ENCODE measurements at regions not wholly inside any gene's neighbourhood (a gene's known extent, or its start where the extent isn't known, plus 50 kb on each side); places are given as distances from the start of the nearest gene placed in this dataset.
A peak's percentile ranks its signal among the peaks of the same experiment; 100 is the strongest.
"Not testable (repeated sequence)": the region's sequence is repeated elsewhere in the genome, so short reads cannot be mapped to it uniquely, and the experiment has no call there.

DNA sequence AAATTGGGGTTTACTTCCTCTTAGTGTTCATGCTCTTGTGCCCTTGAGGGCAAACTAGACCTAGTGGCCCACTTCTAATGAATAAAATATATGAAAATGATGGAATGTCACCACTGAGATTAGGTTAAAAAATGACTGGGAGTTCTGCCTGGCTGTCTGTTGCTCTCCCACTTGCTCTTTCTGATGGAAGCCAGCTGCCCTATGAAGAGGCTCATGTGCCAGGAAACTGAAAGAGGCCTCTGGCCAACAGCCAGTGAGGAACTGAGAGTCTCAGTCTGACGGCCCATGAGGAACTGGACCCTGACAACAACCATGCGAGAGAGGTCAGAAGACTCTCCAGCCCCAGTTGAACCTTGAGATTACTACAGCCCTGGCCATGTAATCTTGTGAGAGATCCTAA lies 107.1 kb upstream of the FHIT start:
- ATAC-seq (no peak), DNase-seq (ENCODE audit: low spot score in 2 of 2) (no peak)
- H3K27ac Mint-ChIP-seq = no peak overlapping the region
- peaks cover under 1 to 4% of the 10 kb centered on the region in 2 donors for H3K9me3 Mint-ChIP-seq
- no peaks in the 10 kb centered on the region for H3K36me3 Mint-ChIP-seq

GRCh38 chr3:61360297-61360965 lies 109.2 kb upstream of the FHIT start:
- H3K36me3 Mint-ChIP-seq = no peaks in the 10 kb centered on the region
- DNase-seq (ENCODE audit: low spot score in 2 of 2) = no peak
- ATAC-seq = no peak
- no peak overlapping the region for H3K27ac Mint-ChIP-seq
- H3K9me3 Mint-ChIP-seq = peaks cover 4 to 5% of the 10 kb centered on the region in 2 donors

GRCh38 chr3:61369678-61370077 lies 118.4 kb upstream of the FHIT start:
- ATAC-seq (no peak), DNase-seq (ENCODE audit: low spot score in 2 of 2) (no peak)
- H3K27ac Mint-ChIP-seq = no peak overlapping the region

DNA sequence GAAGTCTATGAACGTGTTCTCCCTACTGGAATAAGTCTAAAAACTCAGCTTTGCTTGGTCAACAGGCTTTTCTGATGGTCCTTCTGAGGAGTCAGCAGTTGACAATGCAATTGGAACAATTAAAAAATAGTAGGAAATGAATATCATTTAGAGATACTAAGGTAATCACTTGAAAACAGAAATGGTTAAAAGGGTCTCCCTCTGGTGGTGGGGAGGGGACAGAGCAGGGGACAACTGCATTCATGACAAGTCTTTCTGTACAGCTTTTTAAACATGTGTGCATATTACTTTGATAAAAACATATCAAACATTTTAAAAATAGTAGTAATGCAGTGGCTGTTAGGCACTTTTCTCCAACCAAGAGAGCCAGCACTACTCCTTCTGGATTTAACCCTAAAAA lies 119.9 kb upstream of the FHIT start:
- H3K36me3 Mint-ChIP-seq = no peaks in the 10 kb centered on the region
- DNase-seq (ENCODE audit: low spot score in 2 of 2) (no peak), ATAC-seq (no peak)
- no peaks in the 10 kb centered on the region for H3K9me3 Mint-ChIP-seq
- no peak overlapping the region for H3K27ac Mint-ChIP-seq

More at GRCh38 chr3:61369678-61370077, 118.4 kb upstream of the FHIT start:
- Mint-ChIP-seq H3K9me3 (no peaks in the 10 kb centered on the region), H3K36me3 (no peaks in the 10 kb centered on the region)

DNA sequence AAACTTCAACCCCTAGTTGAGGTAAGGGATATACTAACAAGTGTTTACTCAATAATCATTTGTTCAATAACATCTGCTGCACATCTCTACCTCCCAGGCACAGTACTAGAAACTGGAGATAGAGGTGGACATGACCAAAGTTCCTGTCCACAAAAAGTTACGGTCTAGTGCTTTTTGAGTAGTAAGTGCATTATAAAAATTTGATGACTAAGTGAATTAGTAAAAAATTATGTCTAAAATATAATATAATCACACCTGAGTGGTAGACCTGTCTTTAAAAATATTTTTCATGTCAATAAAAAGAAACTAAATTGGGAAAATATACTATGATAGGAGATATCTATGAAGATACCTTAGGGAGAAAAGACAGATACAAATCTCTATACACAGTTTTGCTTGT lies 121.5 kb upstream of the FHIT start:
- ATAC-seq (no peak), DNase-seq (ENCODE audit: low spot score in 2 of 2) (no peak)
- no peaks in the 10 kb centered on the region for H3K9me3 Mint-ChIP-seq
- H3K27ac Mint-ChIP-seq = no peak overlapping the region
- H3K36me3 Mint-ChIP-seq = no peaks in the 10 kb centered on the region

- Mint-ChIP-seq H3K27ac (no peak overlapping the region), H3K9me3 (no peaks in the 10 kb centered on the region), H3K36me3 (no peaks in the 10 kb centered on the region)
- DNase-seq (ENCODE audit: low spot score in 2 of 2) = no peak
- ATAC-seq = no peak
Measured at GRCh38 chr3:61378311-61378710, 127.1 kb upstream of the FHIT start.

- DNase-seq (ENCODE audit: low spot score in 2 of 2) (no peak), ATAC-seq (peak; percentile 59 to 67)
- no peaks in the 10 kb centered on the region for H3K36me3 Mint-ChIP-seq
- H3K27ac Mint-ChIP-seq = no peak overlapping the region
- H3K9me3 Mint-ChIP-seq = no peaks in the 10 kb centered on the region
Measured at GRCh38 chr3:61381745-61382392, 130.6 kb upstream of the FHIT start.

DNA sequence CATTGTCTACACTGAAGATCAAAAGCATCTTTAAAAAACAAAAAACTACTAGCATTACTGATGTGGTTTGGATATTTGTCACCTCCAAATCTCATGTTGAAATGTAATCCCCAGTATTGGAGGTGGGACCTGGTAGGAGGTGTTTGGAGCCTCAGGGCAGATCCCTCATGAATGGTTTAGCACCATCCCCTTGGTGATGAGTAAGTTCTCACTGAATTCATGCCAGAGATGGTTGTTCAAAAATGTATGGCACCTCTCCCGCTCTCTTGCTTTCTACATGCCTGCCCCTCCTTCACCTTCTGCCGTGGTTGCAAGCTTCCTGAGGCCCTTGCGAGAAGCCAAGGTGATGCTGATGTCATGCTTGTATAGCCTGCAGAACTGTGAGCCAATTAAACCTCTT lies 136.6 kb upstream of the FHIT start:
- no peak overlapping the region for H3K27ac Mint-ChIP-seq
- peaks cover 0 to 5% of the 10 kb centered on the region in 2 donors for H3K9me3 Mint-ChIP-seq
- H3K36me3 Mint-ChIP-seq = no peaks in the 10 kb centered on the region
- no peak for DNase-seq (ENCODE audit: low spot score in 2 of 2)
- ATAC-seq = peak in 1 of 2 donors; percentile 28

DNA sequence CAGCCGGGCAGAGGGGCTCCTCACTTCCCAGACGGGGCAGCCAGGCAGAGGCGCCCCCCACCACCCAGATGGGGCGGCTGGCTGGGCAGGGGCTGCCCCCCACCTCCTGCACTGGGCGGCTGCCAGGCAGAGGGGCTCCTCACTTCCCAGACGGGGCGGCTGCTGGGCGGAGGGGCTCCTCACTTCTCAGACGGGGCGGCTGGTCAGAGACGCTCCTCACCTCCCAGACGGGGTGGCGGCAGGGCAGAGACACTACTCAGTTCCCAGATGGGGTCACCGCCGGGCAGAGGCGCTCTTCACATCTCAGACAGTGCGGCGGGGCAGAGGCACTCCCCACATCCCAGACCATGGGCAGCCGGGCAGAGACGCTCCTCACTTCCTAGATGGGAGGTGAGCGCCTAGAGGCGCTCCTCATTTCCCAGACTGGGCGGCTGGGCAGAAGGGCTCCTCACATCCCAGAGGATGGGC lies 142.3 kb upstream of the FHIT start:
- not testable (repeated sequence) for DNase-seq (ENCODE audit: low spot score in 2 of 2); ATAC-seq; H3K27ac Mint-ChIP-seq
- H3K36me3 Mint-ChIP-seq = peaks cover 0 to 12% of the 10 kb centered on the region in 2 donors
- H3K9me3 Mint-ChIP-seq = peaks cover 12% of the 10 kb centered on the region in 2 donors

DNA sequence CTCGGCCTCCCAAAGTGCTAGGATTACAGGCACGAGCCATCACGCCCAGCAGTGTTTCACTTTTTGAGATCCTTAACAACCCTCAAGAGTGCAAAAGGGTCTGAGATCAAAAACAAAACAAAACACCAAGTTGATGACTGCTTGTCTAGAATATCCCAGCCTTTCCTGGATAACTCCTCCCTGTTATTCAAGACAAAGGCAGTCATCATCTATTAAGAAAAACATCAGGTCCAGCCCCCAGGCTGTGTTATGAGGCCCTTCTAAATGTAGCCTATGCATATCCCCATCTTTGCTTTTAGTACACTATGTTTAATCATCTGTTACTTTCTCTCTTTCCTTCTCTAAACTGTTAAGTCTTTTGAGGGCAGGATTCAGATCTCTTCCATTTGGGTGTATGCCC lies 150.1 kb upstream of the FHIT start:
- no peaks in the 10 kb centered on the region for H3K36me3 Mint-ChIP-seq
- H3K27ac Mint-ChIP-seq = no peak overlapping the region
- ATAC-seq = no peak
- H3K9me3 Mint-ChIP-seq = peaks cover 0 to 2% of the 10 kb centered on the region in 2 donors
- DNase-seq (ENCODE audit: low spot score in 2 of 2) = no peak

DNA sequence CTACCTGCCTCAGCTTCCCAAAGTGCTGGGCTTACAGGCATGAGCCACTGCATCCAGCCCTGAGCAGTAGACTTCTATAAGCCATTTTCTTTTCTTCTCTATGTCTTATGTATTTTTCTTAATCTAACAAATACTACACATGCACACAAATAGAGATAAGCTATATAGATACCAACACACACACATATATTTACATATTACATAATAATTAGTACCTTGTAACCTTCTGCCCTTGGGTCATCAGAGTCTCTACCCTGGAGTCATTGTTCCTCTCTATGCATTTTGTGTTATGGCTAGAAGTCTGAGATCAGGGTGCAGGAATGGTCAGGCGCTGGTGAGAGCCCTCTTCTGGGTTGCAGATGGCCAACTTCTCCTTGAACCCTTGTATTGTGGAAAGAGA lies 154.0 kb upstream of the PTPRG start:
- peaks cover 3% of the 10 kb centered on the region in 2 donors for H3K9me3 Mint-ChIP-seq
- H3K27ac Mint-ChIP-seq = no peak overlapping the region
- ATAC-seq = no peak
- no peak for DNase-seq (ENCODE audit: low spot score in 2 of 2)
- H3K36me3 Mint-ChIP-seq = no peaks in the 10 kb centered on the region

DNA sequence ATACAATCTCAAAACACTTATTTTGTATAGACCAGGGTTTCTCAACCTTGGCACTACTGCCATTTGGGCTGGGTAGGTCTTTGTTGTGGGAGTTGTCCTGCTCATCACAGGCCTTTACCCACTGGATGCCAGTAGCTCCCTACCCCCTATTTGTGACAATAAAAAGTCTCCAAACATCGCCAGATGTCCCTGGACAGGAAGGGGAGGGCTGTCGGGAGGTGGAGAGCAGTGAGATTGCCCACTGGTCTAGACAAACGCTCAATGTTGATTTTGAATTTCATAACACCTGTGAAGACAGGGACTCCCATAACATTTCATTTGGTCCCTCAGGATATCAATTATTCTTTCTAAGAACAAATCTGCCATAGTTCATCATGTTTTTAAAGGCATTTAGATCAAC lies 151.7 kb upstream of the PTPRG start:
- DNase-seq (ENCODE audit: low spot score in 2 of 2) = no peak
- H3K36me3 Mint-ChIP-seq = no peaks in the 10 kb centered on the region
- peaks cover 3 to 4% of the 10 kb centered on the region in 2 donors for H3K9me3 Mint-ChIP-seq
- no peak overlapping the region for H3K27ac Mint-ChIP-seq
- ATAC-seq = no peak

GRCh38 chr3:61410358-61410757 lies 151.0 kb upstream of the PTPRG start:
- H3K36me3 Mint-ChIP-seq; H3K9me3 Mint-ChIP-seq; H3K27ac Mint-ChIP-seq; DNase-seq (ENCODE audit: low spot score in 2 of 2); ATAC-seq: not testable (repeated sequence)

DNA sequence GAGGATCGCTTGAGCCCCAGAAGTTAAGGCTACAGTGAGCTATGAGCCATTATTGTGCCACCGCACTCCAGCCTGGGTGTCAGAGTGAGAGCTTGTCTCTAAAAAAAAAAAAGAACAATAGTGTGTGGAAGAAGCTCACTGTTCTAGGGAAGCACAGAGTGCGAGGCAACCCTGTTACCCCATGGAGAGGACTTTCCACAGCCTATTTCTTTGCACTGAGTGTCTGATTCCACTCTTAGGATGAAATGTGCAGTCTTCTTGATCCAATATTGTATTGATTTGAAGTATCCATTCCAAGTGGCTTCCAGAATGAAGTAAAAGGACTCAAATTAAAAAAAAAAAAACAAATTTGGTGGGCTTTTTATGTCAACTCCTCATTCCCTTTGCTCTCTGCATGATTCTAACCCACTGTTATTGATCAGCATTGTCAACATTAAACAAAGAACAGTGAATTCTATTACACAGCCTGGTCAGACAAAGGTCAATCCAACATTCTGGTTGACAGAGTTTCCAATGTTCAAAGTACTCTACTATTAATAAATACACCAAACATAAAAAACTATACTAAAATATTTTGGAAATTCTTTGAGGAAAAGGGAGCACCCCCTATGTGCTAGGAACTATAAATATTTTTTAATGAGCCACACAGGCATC lies 150.2 kb upstream of the PTPRG start:
- Mint-ChIP-seq H3K36me3 (no peaks in the 10 kb centered on the region), H3K9me3 (peaks cover 3 to 6% of the 10 kb centered on the region in 2 donors), H3K27ac (no peak overlapping the region)
- no peak for ATAC-seq
- DNase-seq (ENCODE audit: low spot score in 2 of 2) = no peak

- no peak for DNase-seq (ENCODE audit: low spot score in 2 of 2)
- Mint-ChIP-seq H3K36me3 (no peaks in the 10 kb centered on the region), H3K27ac (no peak overlapping the region), H3K9me3 (peaks cover 0 to 3% of the 10 kb centered on the region in 2 donors)
- no peak for ATAC-seq
Measured at GRCh38 chr3:61414456-61414855, 146.9 kb upstream of the PTPRG start.

DNA sequence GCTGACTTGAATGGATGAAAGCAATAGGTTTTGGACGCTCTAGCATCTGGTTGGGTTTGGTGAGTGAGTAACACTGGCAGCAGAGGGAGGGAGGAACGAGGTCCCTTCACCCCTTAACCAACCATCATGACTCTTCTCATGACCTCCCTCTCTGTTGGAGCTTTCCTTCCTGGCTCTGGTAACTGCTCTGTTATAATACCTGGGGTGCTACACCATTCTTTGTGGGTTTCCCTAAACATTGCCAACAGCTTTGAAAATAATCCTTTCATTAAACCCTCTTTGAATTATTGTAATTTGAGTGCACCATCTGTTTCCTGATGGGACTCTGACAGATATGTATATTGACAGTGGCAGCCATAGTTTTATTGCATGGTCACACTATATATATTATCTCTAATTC lies 146.2 kb upstream of the PTPRG start:
- H3K27ac Mint-ChIP-seq = no peak overlapping the region

DNA sequence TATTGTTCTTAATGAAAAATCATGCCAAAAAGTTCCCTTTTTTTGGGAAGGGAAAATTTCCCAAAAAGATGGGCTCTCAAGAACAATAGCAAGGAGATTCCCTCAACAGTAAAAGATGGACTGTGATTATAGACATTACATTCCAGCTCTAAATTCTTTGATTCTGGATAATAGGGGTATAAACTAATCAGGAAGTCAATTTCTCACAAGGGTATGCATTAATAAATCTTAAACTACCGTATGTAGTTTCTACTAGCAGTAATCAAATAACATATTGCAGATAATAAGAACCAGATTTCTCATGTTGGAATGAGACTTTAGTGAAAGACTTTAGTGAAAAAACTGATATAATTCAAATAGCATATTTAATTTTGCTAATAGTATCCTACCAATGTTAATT lies 144.8 kb upstream of the PTPRG start:
- Mint-ChIP-seq H3K36me3 (no peaks in the 10 kb centered on the region), H3K9me3 (peaks cover 0 to 3% of the 10 kb centered on the region in 2 donors), H3K27ac (no peak overlapping the region)
- DNase-seq (ENCODE audit: low spot score in 2 of 2) (no peak), ATAC-seq (no peak)

More for the DNA sequence above, 146.2 kb upstream of the PTPRG start:
- H3K36me3 Mint-ChIP-seq = no peaks in the 10 kb centered on the region
- ATAC-seq = no peak
- H3K9me3 Mint-ChIP-seq = peaks cover 0 to 3% of the 10 kb centered on the region in 2 donors
- DNase-seq (ENCODE audit: low spot score in 2 of 2) = no peak

All from activated naive CD4-positive, alpha-beta T cell treated with anti-CD3 and anti-CD28 coated beads, Interleukin-2, amount 50 U/mL, for 72 hours (primary cell).